CD4-positive, alpha-beta T cell treated with Interleukin-6 for 4 hours (primary cell): ENCODE measurements at regions not wholly inside any gene's neighbourhood (a gene's known extent, or its start where the extent isn't known, plus 50 kb on each side); places are given as distances from the start of the nearest gene placed in this dataset.
A peak's percentile ranks its signal among the peaks of the same experiment; 100 is the strongest.
"Not testable (repeated sequence)": the region's sequence is repeated elsewhere in the genome, so short reads cannot be mapped to it uniquely, and the experiment has no call there.

Source experiments
- DNase-seq: peaks from one replicate; pipeline ENCODE4 v3.0.0-alpha.2; 2020; ENCODE audit warnings: mixed read lengths

DNA sequence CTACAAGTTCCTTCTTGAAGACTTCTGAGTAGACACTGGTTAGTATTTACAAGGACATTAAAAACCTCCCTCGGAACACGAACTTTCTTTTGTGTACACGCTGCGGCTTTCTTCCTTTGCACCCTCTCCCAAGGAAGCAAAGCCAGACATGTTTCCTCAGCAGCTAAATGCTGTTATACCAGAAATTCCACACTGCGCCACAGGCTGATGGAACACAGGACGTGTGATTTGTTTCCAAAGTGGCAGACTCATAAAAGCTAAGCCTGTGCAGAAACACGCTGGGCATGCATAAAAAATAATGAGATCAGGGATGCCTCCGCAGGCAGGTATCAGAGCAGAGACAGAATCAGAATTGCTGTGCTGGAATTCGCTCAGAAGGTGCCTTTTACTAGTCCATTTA, 73.0 kb upstream of the RGPD5 start:
- DNase-seq = no peak

DNA sequence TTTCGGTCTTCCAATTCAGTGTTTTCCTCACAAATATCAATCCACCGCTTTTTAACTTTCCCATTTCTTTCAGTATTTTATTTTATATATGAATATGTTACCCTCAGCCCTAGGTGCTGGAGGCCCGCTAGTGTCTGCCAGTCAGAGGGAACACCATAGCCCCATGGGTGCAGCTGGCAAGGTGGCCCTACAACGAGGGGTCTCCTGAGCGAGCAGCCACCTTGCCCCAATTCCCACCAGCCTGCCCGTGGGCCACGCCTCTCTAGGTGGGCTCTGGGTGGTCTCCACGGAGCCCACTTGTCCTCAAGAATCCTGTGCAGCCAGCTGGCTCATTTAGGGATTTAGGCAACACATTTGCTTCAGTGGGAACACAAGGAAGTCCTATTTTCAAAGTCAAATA, 72.5 kb upstream of the RGPD5 start:
- DNase-seq = no peak

DNA sequence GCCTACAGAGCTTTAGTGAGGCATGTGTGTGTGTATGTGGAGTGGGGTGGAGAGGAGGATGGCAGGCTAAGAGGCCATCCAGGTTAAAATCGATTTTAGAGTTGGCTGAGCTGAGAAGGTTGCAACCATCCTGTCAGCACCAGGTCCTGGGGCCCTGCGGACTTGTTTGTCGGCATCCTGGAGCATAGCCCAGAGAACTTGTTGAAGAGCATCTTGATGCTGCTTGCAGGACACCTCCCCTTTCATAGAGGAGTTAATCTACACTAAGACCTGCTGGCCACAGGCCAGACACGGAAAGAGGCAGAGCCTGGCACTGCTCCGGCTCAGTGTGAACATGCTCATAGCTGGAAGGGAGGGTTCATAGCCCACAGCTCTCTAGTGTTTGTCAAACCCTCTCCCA, 72.1 kb upstream of the RGPD5 start:
- DNase-seq = no peak

DNA sequence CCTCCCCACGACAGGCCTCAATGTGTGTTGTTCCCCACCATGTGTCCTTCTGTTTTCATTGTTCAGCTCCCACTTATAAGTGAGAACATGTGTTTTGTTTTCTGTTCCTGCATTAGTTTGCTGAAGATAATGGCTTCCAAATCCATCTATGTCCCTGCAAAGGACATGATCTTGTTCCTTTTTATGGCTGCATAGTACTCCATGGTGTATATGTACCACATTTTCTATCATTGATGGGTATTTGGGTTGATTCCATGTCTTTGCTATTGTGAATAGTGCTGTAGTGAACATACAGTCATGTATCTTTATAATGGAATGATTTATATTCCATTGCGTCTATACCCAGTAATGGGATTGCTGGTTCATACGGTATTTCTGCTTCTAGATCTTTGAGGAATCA, 71.5 kb upstream of the RGPD5 start:
- DNase-seq = not testable (repeated sequence)

DNA sequence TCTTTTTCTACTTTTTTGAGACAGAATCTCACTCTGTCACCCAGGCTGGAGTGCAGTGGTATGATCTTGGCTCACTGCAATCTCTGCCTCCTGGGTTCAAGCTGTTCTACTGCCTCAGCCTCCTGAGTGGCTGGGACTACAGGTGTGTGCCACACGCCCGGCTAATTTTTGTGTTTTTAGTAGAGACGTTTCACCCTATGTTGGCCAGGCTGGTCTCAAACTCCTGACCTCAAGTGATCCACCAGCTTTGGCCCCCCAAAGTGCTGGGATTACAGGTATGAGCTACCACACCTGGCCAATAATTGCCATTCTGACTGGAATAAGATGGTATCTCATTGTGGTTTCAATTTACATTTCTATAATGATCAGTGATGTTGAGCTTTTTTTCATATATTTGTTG, 71.0 kb upstream of the RGPD5 start:
- not testable (repeated sequence) for DNase-seq

DNA sequence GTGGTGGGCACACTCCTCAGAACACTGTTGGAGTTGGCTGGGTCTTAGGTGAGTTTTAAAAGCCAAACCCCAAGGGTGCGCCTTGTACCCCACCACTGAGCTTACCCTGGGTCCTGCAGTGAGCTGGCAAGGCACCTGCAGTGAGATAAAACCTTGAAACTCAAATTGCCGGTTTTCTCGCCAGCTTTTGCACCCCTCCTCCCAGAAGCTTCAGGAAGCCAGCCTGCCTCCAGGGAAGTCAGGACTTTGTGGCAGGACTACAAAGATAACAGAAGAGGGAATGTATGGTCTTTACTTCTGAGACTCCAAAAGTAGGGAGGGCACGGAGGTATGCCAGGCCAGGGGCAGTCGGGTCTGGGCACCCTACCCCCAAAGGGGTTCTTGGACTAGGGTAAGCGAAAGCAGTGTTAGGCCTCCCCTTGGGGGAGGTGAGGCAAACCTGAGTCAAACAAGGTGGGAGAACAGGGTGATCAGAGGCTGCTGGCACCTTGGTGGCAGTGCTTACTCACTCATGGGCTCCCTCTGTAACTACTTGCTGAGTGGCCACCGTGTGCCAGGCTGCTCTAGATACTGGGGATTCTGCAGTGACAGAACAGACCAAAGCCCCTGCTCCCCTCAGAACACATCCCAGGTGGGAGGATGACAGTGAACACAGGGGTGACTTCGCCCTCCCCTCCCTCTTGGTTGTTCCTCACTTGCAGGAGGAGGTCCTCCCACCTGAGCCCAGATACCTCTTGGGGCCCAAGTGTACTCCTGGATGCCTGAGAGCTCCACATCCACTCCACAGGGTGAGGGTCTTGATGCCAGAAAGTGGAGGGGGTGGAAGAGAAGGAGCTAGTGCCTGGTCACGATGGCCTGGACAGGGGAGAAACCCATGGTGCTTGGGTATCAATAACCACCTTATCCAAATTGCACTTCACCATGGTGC, 69.3 kb upstream of the RGPD5 start:
- DNase-seq = no peak

DNA sequence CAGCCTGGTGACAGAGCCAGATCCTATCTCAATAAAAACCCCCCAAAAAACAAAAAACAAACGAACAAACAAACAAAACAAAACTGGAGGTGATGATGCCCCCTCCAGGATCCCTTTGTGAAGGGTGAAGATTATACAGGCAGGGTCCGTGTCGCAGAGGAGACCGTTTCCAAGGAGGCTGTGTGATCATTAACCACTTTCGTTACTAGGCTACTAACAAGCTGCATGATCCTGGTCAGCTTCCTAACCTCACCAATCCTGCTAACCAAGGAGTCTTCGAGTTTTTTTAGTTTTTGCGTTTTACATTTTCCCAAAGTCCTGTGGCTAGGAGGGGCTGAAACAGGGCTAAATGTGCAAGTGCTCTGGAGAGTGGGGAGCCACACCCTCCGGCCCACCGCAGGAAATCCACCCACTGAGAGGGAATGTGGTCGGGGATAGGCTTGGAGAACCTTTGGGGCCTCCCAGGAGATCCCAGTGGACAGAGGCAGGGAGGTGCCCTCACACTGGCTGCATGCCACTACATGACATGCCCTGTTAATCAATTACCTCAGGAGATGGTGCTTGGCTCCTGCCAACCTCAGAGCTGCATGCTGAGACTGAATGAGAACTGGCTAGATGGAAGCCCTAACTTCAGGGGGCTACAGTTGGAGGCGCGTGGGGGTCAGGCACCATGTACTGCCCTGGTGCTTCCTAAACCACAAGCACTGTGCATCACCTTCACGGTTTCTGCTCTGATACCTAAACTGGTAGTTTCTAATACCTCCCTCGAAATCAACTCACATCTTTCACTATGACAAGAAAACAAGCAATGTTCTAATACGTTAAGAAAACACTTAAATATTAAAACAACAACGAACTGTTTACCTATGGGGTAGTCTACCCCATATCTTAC, 67.5 kb upstream of the RGPD5 start:
- no peak for DNase-seq

DNA sequence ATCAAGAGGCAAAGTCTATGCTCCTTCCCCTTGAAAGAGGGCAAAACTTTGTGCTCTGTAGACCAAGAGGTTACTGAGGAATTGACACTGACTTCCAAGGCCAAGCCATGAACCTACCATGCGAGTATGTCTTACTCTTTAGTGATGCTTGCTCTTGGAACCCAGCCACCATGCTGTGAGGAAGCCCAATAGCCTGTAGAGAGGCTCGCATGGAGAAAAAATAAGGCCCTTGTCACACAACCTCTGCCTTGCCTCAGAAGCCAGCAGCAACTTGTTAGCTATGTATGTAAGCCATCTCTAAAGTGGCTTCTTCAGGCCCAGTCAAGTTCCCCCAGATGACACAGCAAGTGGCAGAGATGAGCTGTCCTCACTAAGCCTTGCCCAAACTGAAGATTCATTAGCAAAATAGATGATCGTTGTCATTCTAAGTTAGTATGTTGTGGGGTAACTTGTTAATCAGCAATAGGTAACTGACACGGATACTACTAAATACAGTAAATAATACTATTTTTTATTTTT, 66.1 kb upstream of the RGPD5 start:
- no peak for DNase-seq

DNA sequence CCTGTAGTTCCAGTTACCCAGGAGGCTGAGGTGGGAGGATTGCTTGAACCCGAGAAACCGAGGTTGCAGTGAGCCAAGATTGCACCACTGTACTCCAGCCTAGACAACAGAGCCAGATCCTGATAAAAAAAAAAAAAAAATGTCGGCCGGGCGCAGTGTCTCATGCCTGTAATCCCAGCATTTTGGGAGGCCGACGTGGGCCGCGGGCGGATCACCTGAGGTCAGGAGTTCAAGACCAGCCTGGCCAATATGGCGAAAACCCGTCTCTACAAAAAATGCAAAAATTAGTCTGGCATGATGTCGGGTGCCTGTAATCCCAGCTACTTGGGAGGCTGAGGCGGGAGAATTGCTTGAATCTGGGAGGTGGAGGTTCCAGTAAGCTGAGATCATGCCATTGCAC, 60.4 kb upstream of the RGPD5 start:
- not testable (repeated sequence) for DNase-seq

DNA sequence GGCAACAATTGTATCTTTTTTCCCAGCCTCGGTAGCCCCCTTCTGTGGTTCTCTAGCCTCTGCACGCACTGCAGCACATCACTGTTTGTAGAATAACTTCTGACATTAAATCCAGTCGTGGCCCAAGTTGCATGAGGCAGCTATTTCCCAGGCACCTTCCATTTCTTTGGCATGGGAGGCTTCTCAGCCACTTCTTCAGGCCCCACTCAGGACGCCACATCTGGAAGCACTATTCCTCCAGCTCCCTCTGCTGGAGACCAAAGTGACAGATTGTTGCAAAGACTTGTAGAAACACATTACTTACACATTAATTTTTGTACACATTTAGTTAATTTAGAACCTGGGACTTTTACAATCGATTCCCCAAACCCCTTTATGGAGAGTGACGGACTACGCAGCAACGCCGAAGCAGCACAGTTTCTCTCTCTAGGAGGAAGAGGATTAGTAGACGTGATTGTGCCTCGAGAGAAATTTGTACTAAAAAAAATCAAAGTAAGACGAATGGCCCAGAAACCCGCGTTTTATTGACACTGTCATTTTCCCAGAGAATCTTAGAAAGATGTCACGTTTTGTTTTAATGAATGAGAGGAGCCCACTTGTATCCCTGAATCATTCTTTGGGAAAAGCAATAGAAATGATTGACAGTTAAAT, 57.8 kb upstream of the RGPD5 start:
- peak; percentile 13 for DNase-seq
